ENCODE measurements at regions not wholly inside any gene's neighbourhood (a gene's known extent, or its start where the extent isn't known, plus 50 kb on each side); places are given as distances from the start of the nearest gene placed in this dataset.

DNA sequence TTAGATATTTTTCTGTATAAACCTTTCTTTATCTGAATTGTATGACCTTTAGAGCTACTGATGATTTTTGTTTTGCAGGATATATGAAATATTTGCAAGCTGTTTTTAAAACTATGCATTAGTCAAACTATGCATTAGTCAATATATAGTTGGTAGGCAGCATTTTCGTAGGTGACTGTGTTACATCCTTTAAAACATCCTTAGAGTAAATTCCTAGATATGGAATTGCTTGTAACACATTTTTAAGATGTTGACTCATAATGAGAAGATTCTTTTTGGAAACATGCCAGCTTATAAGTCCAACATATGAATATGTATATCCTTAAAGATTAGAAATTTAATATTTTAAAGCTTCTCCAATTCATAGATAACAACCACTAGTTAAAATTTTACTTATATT lies 1768.5 kb downstream of the PCDH7 start:
- Histone ChIP-seq H3K56ac (replicated peaks; ENCODE audit: insufficient read length, low read depth, low read length) (no peak overlapping the region), H2BK20ac (ENCODE audit: low read length) (no peak overlapping the region), H3K23me2 (ENCODE audit: low read depth, low read length) (no peaks in the 10 kb centered on the region), H3K27ac (ENCODE audit: low read depth, low read length) (no peak overlapping the region), H2BK15ac (ENCODE audit: low read length) (no peak overlapping the region), H2BK5ac (ENCODE audit: low read depth, low read length) (no peak overlapping the region), H3K79me2 (ENCODE audit: control insufficient read depth in 1 of 2, insufficient read depth in 2 of 2, low read length in 2 of 2) (no peaks in the 10 kb centered on the region), H3K4me2 (ENCODE audit: insufficient read depth in 1 of 2, low read depth in 2 of 2, low read length in 2 of 2) (no peak overlapping the region), H3K9ac (replicated peaks in 1 of 4; ENCODE audit: extremely low read depth in 1 of 4, low read depth in 3 of 4, low read length in 3 of 4) (no peak overlapping the region), H4K5ac (ENCODE audit: insufficient read length, low read depth, low read length) (no peak overlapping the region), H4K91ac (replicated peaks; ENCODE audit: insufficient read length, low read length) (no peak overlapping the region), H3K18ac (ENCODE audit: extremely low read depth, low read length) (no peak overlapping the region), H2AFZ (ENCODE audit: low read length) (no peak overlapping the region), H3K9me3 (ENCODE audit: insufficient read depth in 2 of 2, low read depth in 1 of 2, low read length in 1 of 2) (no peaks in the 10 kb centered on the region), H3K36me3 (ENCODE audit: control insufficient read depth in 2 of 4, insufficient read depth in 4 of 4, low read length in 3 of 4) (no peaks in the 10 kb centered on the region), H3K14ac (ENCODE audit: insufficient read length) (no peak overlapping the region), H4K20me1 (replicated peaks in 1 of 2; ENCODE audit: control insufficient read depth in 1 of 2, insufficient read depth in 2 of 2, low read length in 2 of 2) (no peaks in the 10 kb centered on the region), H3K4me1 (replicated peaks in 1 of 4; ENCODE audit: control insufficient read depth in 3 of 4, insufficient read depth in 4 of 4, low read length in 3 of 4) (no peaks in the 10 kb centered on the region), H3K79me1 (ENCODE audit: low read depth, low read length) (no peaks in the 10 kb centered on the region), H3K27me3 (replicated peaks in 1 of 4; ENCODE audit: control insufficient read depth in 3 of 4, extremely low read depth in 1 of 4, insufficient read depth in 3 of 4, low read length in 3 of 4) (no peaks in the 10 kb centered on the region), H2BK12ac (ENCODE audit: low read depth, low read length) (no peak overlapping the region), H2AK5ac (ENCODE audit: low read depth, low read length) (no peak overlapping the region), H3K4ac (replicated peaks; ENCODE audit: insufficient read length, low read depth, low read length) (no peak overlapping the region), H3K23ac (ENCODE audit: insufficient read length) (no peak overlapping the region), H3K4me3 (ENCODE audit: extremely low read depth in 1 of 4, insufficient read depth in 2 of 4, low read depth in 3 of 4, low read length in 4 of 4) (no peak overlapping the region), H2BK120ac (replicated peaks; ENCODE audit: low read depth, low read length) (no peak overlapping the region), H4K8ac (ENCODE audit: extremely low read depth, insufficient read depth, low read length) (no peak overlapping the region)
- POLR2A ChIA-PET (ENCODE audit: partially characterized antibody), result no interaction called here
- WGBS, 2 experiments (ENCODE audit: extremely low coverage in 1 of 2, insufficient coverage in 1 of 2, insufficient read length in 1 of 2, insufficient replicate concordance in 2 of 2, low coverage in 1 of 2, low lambda C conversion rate in 2 of 2, missing lambda C conversion rate in 1 of 2), result 95% methylated on average over 1 of the region's 1 CpG; no CpG with 5 or more reads in 1 of the 2 experiments
- CTCF ChIA-PET (ENCODE audit: partially characterized antibody), result no interaction called here
- no peak for FAIRE-seq
- TF ChIP-seq KDM1A (IDR thresholded peaks at IDR 0.05; ENCODE audit: borderline replicate concordance, low read length), result no peak
- no peak for TF ChIP-seq SUZ12 (IDR thresholded peaks at IDR 0.05; ENCODE audit: low read length)
- no peak for TF ChIP-seq KDM5A (IDR thresholded peaks at IDR 0.05; ENCODE audit: low read length)
- no peak for TF ChIP-seq MAFK (IDR thresholded peaks at IDR 0.05; ENCODE audit: low read depth, low read length)
- TF ChIP-seq FOSL1 (IDR thresholded peaks at IDR 0.05; ENCODE audit: insufficient read depth, low read depth, low read length), result no peak
- no peak for TF ChIP-seq SRF (IDR thresholded peaks at IDR 0.05; ENCODE audit: low read depth, low read length)
- no peak for TF ChIP-seq ASH2L (IDR thresholded peaks at IDR 0.05; ENCODE audit: low read length)
- TF ChIP-seq RFX5 (IDR thresholded peaks at IDR 0.05; ENCODE audit: borderline replicate concordance, low read depth, low read length), result no peak
- TF ChIP-seq EP300 (IDR thresholded peaks at IDR 0.05; ENCODE audit: borderline replicate concordance in 1 of 2, low read depth in 2 of 2, low read length in 2 of 2), result no peak
- no peak for DNase-seq (ENCODE audit: low read depth in 1 of 2, low spot score in 2 of 2)
